Fibroblast of skin of back (primary cell): ENCODE measurements at regions not wholly inside any gene's neighbourhood (a gene's known extent, or its start where the extent isn't known, plus 50 kb on each side); places are given as distances from the start of the nearest gene placed in this dataset.
"Not testable (repeated sequence)": the region's sequence is repeated elsewhere in the genome, so short reads cannot be mapped to it uniquely, and the experiment has no call there.

ENCODE experiments used
- DNase-seq: peaks from one replicate; pipeline ENCODE4 v3.0.0-alpha.2; 2013

GRCh38 chr10:25869067-25869591 is 64.9 kb upstream of the MYO3A start:
- DNase-seq = no peak

DNA sequence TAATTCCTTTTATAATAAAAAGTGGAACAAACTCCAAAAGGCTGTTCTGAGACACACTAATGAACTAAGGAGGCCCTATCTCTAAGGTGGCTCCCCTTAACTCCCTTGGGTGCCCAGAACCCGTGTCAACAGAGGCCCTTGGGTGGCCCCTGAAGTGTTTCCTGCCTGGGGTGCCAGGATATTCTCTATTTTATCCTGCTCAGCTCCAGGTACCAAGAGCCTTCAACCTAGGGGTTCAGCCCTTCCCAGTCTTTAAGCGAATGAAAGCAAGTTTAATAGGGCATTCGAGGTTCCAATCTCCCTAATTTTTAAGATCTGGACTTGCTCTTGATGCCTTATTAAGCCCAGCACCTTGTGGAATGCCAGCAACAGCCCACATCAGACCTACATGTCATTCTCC is 64.4 kb upstream of the MYO3A start:
- DNase-seq = no peak

GRCh38 chr10:25874402-25874801 is 59.6 kb upstream of the MYO3A start:
- not testable (repeated sequence) for DNase-seq

- peak; percentile 46 for DNase-seq
Observed at GRCh38 chr10:25875556-25876165, 58.4 kb upstream of the MYO3A start.

DNA sequence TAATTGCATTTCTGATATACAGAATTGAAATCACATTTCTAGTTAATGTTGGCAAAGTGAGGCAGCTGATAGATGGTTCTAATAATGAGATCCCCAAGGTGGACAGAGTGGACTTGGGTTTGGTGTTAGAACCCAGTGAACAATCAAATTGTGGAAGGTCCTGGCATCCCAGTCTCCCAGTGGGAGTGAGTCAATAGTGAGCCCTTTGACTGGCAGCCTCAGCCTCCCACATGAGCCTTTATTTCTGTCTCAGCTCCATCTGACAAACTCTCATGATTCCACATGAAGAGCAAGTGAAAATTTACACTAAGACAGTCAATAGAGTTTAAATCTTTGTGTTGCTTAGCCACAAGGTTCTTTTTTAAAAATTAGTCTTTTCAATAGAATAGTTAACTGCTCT is 56.7 kb upstream of the MYO3A start:
- no peak for DNase-seq
